AG04450 (cell line): ENCODE measurements at regions not wholly inside any gene's neighbourhood (a gene's known extent, or its start where the extent isn't known, plus 50 kb on each side); places are given as distances from the start of the nearest gene placed in this dataset.

Source experiments
- CTCF ChIA-PET: fragments of 300-600, 350-600 bp; formaldehyde crosslinking; extraction: SDS; loops from one replicate; lab custom pipeline; 2022; ENCODE audit warnings: antibody characterized with exemption, inconsistent platforms; lab: Charles Lee
- POLR2A ChIA-PET: fragments of 350-600 bp; formaldehyde crosslinking; extraction: SDS; loops from one replicate; lab custom pipeline; 2021; ENCODE audit warnings: antibody characterized with exemption, inconsistent platforms; lab: Yijun Ruan, JAX
- DNase-seq: peaks from one replicate; pipeline ENCODE4 v3.0.0-alpha.2; 2011; ENCODE audit warnings: low read depth, low spot score
- H3K27ac ChIP-seq: one replicate; pipeline ENCODE4 v1.5.1; 2012; ENCODE audit warnings: low read depth, low read length, control low read depth
- H3K27me3 ChIP-seq: one replicate; pipeline ENCODE4 v1.6.0; 2012; ENCODE audit warnings: low read length; ENCODE audit not compliant: control insufficient read depth, insufficient read depth
- H3K4me3 ChIP-seq: 2 replicates; pipeline ENCODE4 v1.5.1; 2011; ENCODE audit warnings: mild to moderate bottlenecking, low read depth, low read length, control low read depth
- H3K9me3 ChIP-seq: 2 replicates; pipeline ENCODE4 v1.5.1; 2012; ENCODE audit warnings: low read length; ENCODE audit not compliant: control insufficient read depth, insufficient read depth
- TF ChIP-seq, protein P1 (sequence below): IDR thresholded peaks from 2 replicates; pipeline ENCODE4 v1.5.1; 2011; ENCODE audit warnings: low read depth, low read length, control low read depth, inconsistent platforms

DNA sequence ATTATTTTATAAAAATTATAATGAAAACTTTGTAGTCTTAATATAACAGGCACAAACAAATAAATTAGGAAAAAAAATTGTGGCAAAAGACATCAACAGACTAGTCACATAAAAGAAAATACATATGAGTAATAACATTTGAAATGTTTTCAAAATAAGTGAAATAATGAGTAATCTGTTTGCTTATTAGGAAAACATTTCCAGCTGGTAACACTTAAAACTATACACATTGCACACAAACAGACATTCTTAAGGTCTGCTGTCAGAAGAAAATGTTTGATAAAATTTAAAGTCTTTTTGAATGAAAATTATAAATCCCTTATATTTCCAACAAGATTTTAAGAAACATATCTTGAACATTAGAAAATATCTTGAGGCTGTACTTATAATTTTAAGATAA lies 1326.3 kb upstream of the CADM2 start:
- Histone ChIP-seq H3K27me3 (no peaks in the 10 kb centered on the region), H3K4me3 (no peak overlapping the region), H3K27ac (no peak overlapping the region), H3K9me3 (peaks cover 17% of the 10 kb centered on the region)
- ChIA-PET CTCF (no interaction called here), POLR2A (no interaction called here)
- no peak for DNase-seq
- TF ChIP-seq, protein P1, sequence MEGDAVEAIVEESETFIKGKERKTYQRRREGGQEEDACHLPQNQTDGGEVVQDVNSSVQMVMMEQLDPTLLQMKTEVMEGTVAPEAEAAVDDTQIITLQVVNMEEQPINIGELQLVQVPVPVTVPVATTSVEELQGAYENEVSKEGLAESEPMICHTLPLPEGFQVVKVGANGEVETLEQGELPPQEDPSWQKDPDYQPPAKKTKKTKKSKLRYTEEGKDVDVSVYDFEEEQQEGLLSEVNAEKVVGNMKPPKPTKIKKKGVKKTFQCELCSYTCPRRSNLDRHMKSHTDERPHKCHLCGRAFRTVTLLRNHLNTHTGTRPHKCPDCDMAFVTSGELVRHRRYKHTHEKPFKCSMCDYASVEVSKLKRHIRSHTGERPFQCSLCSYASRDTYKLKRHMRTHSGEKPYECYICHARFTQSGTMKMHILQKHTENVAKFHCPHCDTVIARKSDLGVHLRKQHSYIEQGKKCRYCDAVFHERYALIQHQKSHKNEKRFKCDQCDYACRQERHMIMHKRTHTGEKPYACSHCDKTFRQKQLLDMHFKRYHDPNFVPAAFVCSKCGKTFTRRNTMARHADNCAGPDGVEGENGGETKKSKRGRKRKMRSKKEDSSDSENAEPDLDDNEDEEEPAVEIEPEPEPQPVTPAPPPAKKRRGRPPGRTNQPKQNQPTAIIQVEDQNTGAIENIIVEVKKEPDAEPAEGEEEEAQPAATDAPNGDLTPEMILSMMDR, result no peak

DNA sequence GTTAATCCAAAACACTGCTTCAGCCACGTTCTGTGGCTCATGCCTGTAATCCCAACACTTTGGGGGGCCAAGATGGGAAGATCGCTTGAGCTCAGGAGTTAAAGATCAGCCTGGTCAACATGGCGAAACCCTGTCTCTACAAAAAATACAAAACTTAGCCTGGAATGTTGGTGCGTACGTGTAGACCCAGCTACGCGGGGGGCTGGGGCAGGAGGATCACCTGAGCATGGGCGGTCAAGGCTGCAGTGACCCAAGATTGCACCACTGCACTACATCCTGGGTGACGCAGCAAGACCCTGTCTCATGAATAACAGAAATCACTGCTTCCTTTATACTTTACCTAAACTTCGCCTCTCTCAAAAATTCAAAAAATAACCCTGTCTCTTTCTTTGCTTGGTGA lies 1325.0 kb upstream of the CADM2 start:
- TF ChIP-seq, protein P1, result no peak
- Histone ChIP-seq H3K27me3 (no peaks in the 10 kb centered on the region), H3K9me3 (peaks cover 17% of the 10 kb centered on the region), H3K4me3 (no peak overlapping the region), H3K27ac (no peak overlapping the region)
- ChIA-PET POLR2A (no interaction called here), CTCF (no interaction called here)
- no peak for DNase-seq

DNA sequence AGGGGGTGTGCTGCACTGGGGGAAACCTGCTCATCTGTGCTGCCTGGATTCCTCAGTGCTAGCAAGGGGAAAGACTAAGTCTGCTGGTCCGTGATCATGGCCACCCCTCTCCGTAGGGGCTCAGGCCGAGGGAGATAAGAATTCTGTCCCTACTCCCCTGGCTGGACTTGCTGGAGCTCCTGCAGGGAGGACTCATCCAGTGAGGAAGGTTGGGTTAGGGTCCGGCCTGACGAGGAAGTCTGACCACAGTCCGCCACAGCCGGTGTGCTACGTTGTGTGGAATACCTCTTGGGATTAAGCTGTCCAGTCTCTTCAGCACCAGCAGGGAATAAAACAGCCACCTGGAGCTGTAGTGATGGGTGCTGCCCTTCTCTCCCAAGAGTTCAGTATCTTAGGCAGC lies 1309.1 kb upstream of the CADM2 start:
- TF ChIP-seq, protein P1, result no peak
- no peak overlapping the region for H3K4me3 ChIP-seq
- POLR2A ChIA-PET, result no interaction called here
- peaks cover 8% of the 10 kb centered on the region for H3K9me3 ChIP-seq
- no peak for DNase-seq
- CTCF ChIA-PET, result no interaction called here
- no peaks in the 10 kb centered on the region for H3K27me3 ChIP-seq
- no peak overlapping the region for H3K27ac ChIP-seq

DNA sequence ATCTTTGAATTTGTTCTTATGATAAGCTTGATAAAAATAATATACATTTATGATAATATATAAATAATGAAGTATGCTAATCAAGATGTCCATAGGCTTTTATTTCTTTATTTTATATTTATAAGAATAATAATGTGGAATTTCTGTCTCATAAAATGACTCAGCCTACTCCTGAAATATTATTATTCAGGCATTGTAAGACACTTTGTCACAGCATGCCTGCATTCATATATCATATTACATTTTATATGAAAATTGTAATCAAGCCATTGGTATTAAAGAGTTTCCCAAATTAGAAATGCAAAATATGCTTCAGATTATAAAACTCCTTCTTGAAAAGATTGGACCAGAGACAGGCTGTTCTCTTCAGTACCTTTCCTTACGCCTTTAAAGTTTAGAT lies 1303.7 kb upstream of the CADM2 start:
- Histone ChIP-seq H3K4me3 (no peak overlapping the region), H3K27ac (no peak overlapping the region), H3K9me3 (peaks cover 5% of the 10 kb centered on the region; the same call in 1 of the 2 replicates), H3K27me3 (no peaks in the 10 kb centered on the region)
- DNase-seq, result no peak
- CTCF ChIA-PET, result no interaction called here
- POLR2A ChIA-PET, result no interaction called here
- TF ChIP-seq, protein P1, result no peak

DNA sequence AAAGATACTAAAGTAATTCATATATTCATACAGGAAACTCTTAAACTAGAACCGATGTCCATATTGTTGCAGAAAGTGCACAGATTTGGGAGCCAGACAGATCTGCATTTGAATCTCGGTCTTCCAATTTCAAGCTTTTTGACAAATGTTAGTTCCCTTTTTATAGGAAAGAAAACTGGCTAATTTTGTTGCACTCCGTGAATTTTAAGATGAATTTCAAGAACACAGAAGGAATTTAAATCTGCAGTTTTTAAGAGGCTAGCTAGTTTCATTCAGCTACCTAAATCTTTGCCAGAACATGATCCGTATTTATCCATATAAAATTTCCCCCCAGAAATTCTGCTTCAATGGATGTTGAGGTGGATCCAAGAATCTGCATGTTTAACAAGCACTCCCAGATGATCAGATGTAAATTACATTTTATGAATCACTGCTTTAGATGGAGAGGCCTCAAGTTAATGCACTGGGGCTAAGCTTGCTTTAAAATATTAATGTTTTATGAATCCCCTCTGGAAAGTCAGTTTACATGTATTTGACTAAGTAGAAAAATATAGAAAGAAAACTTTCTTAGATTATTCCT lies 1296.3 kb upstream of the CADM2 start:
- DNase-seq, result no peak
- POLR2A ChIA-PET, result no interaction called here
- CTCF ChIA-PET, result no interaction called here
- H3K27ac ChIP-seq, result no peak overlapping the region
- H3K4me3 ChIP-seq, result no peak overlapping the region
- H3K9me3 ChIP-seq, result peaks cover 3% of the 10 kb centered on the region; the same call in 1 of the 2 replicates
- H3K27me3 ChIP-seq, result no peaks in the 10 kb centered on the region
- TF ChIP-seq, protein P1, result no peak
